Putamen (tissue), 1 donor: ENCODE measurements at regions not wholly inside any gene's neighbourhood (a gene's known extent, or its start where the extent isn't known, plus 50 kb on each side); places are given as distances from the start of the nearest gene placed in this dataset.
"Not testable (repeated sequence)": the region's sequence is repeated elsewhere in the genome, so short reads cannot be mapped to it uniquely, and the experiment has no call there.

Experiments used
- DNase-seq: peaks from one replicate; pipeline ENCODE4 v3.0.0-alpha.2; 2016; ENCODE audit warnings: low spot score

- no peak for DNase-seq
Measured at GRCh38 chr3:94609908-94610307, 547.0 kb downstream of the NSUN3 start.

DNA sequence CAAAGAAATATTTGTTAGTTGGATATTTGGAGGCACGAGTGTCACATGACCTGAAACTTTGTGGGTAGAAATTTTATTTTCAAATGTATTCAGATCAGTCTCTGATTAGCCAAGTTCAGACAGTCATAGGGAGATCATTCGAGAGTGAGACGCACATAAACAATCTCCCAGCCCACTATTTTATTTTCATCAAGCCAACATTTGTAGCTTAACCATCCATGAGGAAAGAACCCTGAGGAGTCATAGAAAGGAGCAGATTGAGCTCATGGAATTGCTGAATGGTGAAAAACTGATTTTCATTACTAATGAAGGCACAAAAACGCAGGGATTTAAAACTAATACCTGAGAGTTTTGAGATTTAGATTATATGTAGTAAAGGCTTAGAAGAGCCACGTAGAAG is 548.7 kb downstream of the NSUN3 start:
- DNase-seq, result no peak

GRCh38 chr3:94612631-94613030 is 549.8 kb downstream of the NSUN3 start:
- DNase-seq, result no peak

DNA sequence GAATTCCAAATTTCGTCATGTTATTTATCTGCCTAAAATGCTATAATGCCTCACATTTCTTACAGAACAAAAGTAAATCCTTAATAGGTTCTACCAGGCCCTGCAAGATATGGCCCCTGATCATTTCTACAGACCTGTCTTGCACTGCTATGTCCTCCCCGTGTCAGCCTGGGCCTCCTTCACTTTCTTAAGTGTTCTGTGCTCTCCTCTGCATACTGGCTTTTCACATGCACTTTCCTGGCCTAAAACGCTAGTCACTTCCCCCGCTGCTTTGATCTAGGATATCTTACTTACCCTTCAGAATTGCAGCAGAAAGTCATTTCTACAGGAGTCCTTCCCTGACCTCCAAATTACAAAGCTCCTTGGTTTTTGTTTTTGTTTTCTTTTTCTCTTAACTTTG is 551.3 kb downstream of the NSUN3 start:
- no peak for DNase-seq

DNA sequence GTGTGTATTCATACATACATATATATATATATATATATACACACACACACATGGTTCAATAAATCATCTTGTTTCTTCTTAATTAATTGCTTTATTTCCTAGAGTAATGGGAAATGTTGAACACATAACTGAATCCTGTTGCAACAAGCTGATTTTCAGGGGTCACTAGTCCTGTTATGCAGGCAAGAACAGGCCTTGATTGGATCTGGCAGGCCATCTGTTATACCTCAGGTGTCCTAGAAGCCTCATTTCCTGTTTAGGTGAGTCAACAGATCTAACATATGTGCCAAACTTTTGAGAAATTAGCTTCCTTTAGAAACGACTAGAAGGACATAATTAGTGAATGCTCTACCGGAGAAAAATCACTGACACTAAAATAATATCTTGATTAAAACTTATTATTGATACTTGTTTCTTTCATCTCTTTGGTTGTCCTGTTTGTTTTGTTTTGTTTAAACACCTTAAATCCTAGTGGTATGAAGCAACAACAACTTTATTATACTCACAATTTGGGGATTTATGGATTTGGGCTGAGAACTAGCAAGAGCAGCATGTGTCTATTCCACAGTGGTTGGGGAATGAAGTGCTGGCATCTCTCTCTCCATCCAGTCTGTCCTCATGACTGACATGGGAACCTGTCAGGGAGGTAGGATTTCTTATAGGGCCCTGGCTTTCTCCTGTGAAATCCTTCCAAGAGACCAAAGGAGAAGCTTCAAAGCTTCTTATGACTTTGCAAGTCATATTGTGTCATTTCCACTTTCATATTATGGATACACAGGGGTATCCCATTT is 552.6 kb downstream of the NSUN3 start:
- no peak for DNase-seq

DNA sequence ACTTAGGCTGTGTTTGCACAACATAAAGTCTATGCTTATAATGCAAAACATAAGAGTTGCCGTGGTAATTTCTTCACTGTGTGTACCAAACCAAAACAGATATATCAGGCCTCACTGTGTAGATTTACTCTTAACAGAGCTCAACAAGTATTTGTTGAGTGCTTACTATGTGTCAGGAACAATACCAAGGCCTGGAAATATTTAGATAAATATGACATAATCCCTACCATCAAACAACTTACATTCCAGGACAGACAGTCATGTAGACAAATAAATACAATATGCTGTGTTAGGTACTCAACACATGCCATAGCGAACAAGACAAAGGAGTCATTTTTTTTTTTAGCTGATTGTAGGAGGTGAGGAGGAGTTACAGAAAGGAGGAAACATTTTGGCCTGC is 554.0 kb downstream of the NSUN3 start:
- no peak for DNase-seq

DNA sequence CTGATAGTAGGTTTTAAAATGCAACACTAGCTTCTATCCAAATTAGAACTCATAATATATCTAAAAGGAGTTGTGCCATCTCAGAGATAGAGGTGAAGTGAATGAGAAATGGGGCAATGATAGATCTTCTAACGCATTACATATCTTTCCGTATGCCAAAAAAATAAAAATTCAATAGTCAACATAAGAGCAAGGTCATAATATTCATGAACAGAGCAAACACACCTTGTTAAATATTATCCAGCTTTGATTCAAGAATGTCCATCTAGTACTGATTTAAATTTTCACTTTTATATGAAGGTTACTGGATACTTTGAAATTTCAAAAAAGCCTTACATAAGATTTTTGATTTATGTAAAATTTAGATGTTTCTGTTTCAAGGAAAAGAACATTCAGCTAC is 554.5 kb downstream of the NSUN3 start:
- DNase-seq, result no peak

GRCh38 chr3:94619643-94620042 is 556.8 kb downstream of the NSUN3 start:
- DNase-seq, result no peak

DNA sequence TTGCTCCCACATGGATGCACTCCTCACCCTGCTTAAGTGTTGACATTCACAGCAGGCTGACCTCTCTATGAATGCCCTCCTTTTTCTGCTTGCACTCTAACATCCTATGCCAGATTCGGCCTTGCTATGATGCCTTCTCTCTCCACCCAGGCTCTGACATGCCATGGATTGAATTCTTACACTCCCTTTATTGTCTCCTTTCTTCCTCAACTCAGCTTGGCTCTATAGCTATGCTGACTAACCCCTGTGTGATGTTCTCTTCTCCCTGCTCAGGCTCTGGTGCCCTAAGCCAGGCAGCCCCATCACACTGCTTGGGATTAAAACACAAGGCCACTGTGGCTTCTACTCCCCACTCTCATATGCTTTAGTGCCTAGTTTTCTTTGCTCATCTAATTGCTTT is 563.7 kb downstream of the NSUN3 start:
- no peak for DNase-seq

GRCh38 chr3:94627689-94628088 is 564.8 kb downstream of the NSUN3 start:
- DNase-seq, result no peak

DNA sequence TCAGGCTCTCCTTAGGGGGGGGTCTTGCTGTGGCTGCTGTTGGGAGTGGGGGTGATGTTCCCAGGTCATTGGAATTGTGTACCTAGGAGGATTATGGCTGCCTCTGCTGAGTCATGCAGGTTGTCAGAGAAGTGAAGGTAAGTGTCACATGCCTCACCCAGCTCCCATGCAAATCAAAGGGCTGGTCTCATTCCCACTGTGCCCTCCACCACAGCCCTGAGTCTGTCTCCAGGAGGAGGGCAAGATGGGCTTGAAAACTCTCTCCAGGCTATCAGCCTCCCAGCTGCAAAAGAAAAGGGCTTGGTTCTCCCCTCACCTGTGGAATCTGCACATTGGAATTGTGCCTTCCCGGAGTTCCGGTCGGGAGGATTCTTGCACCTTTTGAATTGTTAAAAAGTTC is 580.5 kb downstream of the NSUN3 start:
- no peak for DNase-seq

- no peak for DNase-seq
Measured at GRCh38 chr3:94645790-94646189, 582.9 kb downstream of the NSUN3 start.

GRCh38 chr3:94647131-94647530 is 584.3 kb downstream of the NSUN3 start:
- DNase-seq, result no peak

- DNase-seq, result not testable (repeated sequence)
Measured at GRCh38 chr3:94648270-94649180, 585.7 kb downstream of the NSUN3 start.

- no peak for DNase-seq
Measured at GRCh38 chr3:94654096-94654495, 591.2 kb downstream of the NSUN3 start.

GRCh38 chr3:94665922-94666321 is 603.1 kb downstream of the NSUN3 start:
- DNase-seq, result no peak

GRCh38 chr3:94671078-94671477 is 608.2 kb downstream of the NSUN3 start:
- no peak for DNase-seq

- no peak for DNase-seq
Measured at GRCh38 chr3:94673876-94674275, 611.0 kb downstream of the NSUN3 start.

DNA sequence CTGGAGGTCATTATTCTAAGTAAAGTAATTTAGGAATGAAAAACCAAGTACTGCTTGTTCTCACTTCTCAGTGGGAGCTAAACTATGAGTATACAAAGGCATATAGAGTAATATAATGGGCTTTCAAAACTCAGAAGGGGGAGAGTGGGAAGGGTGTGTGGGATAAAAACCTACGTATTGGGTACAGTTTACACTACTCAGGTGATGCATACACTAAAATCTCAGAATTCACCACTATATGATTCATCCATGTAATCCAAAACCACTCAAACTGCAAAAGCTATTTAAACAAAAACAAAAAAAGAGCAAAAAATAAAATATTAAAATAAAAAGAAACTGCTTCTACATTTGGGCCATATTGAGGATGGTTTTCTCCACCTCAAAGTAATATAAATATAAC is 623.3 kb downstream of the NSUN3 start:
- no peak for DNase-seq

GRCh38 chr3:94693997-94694640 is 631.3 kb downstream of the NSUN3 start:
- no peak for DNase-seq

DNA sequence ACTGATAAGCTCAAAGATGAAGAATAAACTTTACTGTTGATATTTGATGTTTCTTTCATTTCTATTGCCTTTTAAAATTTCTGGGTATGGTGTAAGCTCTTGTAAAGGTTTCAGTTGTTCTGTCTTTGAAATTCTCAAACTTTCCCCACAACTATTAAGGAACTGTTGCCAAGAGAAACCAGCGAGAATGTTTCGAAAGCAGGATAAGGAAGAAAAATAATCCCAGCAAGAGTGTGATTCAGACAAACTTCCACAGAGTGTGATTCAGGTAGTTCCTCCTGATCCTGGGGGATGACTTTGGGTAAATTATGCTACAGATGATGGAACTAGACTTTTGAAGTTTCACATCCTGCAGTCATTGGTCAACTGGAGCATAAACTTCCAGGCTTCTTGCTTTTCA is 632.0 kb downstream of the NSUN3 start:
- no peak for DNase-seq

DNA sequence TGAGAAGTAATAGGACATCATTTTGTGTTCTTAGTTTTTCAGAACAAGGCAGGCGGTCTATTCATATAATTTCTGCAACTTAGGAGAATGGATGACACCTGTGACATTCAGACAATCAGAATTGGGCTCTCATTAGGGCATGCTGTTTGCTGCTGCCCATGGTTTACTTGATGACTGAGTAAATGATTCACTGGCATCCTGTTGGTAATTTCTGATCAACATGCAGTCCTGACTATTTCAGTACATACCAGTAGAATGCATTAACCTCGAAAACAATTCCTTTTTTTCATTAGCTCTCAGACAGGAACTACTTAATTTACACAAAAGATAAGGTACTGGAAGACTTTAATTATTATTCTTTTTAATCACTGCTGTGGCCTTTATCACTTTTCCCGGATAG is 641.6 kb downstream of the NSUN3 start:
- no peak for DNase-seq
